ENCODE measurements at regions not wholly inside any gene's neighbourhood (a gene's known extent, or its start where the extent isn't known, plus 50 kb on each side); places are given as distances from the start of the nearest gene placed in this dataset.
"Not testable (repeated sequence)": the region's sequence is repeated elsewhere in the genome, so short reads cannot be mapped to it uniquely, and the experiment has no call there.

GRCh38 chr10:36765782-36766414 lies 359.5 kb upstream of the ANKRD30A start:
- DNase-seq (ENCODE audit: low read depth): no peak

GRCh38 chr10:36764823-36765222 lies 360.6 kb upstream of the ANKRD30A start:
- no peak for DNase-seq (ENCODE audit: low read depth)

DNA sequence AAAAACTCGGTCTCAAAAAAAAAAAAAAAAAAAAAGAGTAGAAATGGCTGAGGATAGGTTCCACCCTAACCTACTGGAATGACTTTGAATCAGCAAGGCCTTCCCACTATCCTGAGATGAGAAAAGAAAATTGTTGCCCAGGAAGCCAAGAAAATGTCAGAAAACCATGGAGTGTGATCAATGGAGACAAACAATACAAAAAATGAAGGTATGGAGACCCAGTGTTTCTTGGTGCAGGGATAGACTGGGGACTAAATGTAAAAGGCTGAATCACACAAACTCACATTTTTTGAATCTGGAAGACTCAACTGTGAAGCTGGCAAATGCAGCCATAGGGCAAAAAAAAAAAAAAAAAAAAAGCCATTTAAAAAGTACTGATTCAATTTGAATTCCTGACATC lies 364.3 kb upstream of the ANKRD30A start:
- DNase-seq (ENCODE audit: low read depth): no peak

DNA sequence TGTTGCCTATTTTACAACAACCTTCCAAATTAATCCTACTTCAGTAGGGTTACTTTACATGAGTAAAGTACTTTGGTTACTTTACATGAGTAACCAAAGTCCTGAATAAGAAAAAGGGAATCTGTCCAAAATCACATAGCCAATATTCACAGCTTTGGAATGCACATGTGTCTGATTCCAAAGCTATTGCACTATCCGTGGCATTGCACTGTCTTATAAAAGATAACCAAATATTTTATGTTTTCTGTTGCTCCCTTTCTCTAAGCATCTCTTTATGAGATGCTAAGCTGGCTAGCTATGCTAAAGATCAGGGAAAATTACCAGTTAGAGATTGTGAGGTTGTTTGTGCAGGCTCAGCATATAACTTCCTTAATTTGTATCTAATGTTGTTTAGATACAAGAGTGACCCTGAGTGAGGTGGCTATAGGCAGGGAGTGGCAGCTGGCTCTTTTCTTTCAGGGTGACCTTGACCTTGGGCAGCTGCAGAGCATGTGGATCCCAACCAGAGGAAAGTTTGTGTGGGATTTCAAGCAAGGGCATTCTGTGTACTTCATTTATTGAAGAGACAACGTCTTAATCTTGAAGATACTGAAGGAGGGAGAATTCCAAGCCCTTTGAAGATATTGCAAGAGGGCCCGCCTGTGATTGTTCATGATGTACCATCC lies 366.1 kb upstream of the ANKRD30A start:
- no peak for DNase-seq (ENCODE audit: low read depth)

DNA sequence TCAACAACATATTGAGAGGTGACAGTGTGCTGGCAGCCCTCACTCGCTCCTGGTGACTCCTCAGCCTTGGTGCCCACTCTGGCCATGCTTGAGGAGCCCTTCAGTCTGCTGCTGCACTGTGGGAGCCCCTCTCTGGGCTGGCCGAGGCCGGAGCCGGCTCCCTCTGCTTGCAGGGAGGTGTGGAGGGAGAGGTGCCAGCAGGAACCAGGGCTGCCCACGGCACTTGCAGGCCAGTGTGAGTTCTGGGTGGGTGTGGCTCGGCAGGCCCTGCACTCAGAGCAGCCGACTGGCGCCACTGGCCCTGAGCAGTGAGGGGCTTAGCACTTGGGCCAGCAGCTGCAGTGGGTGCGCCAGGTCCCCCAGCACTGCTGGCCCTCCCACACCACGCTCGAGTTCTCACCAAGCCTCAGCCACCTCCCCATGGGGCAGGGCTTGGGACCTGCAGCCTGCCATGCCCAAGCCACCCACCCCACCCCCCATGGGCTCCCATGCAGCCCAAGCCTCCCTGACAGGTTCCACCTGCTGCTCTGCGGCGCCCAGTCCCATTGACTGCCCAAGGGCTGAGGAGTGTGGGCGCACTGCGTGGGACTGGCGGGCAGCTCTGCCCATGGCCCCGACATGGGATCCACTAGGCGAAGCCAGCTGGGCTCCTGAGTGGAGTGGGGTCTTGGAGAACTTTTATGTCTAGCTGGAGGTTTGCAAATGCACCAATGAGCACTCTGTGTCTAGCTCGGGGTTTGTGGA lies 377.1 kb upstream of the ANKRD30A start:
- DNase-seq (ENCODE audit: low read depth): no peak

- DNase-seq (ENCODE audit: low read depth): no peak
Observed at GRCh38 chr10:36739884-36740445, 385.4 kb upstream of the ANKRD30A start.

- no peak for DNase-seq (ENCODE audit: low read depth)
Observed at GRCh38 chr10:36738738-36739431, 386.5 kb upstream of the ANKRD30A start.

DNA sequence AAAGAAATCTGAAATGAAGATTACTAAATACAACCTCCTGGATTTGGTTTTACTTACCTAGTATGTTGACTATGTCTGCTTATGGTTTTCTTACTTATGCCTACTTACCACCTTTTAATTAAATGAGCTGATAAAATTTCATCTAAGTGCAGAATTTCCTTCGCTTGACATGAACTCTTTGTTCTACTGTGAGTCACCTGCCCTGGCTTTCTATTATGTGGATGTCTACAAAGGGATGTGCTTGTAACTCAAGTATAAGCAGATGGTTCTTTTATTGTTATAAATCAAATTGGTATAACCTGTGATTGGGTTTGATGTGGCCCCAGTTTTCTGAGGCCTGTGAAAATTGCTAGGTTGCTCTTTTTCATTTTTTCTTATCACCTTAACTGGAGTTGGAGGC lies 389.1 kb upstream of the ANKRD30A start:
- no peak for DNase-seq (ENCODE audit: low read depth)

DNA sequence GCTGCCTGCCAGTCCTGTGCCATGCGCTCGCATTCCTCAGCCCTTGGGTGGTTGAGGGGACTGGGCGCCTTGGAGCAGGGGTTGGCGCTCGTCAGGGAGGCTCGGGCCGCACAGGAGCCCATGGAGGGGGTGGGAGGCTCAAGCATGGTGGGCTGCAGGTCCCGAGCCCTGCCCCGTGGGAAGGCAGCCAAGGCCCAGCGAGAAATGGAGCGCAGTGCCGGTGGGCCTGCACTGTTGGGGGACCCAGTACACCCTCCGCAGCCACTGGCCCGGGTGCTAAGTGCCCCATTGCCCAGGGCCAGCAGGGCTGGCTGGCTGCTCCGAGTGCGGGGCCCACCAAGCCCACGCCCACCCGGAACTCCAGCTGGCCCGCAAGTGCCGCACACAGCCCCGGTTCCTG lies 390.8 kb upstream of the ANKRD30A start:
- DNase-seq (ENCODE audit: low read depth): not testable (repeated sequence)

DNA sequence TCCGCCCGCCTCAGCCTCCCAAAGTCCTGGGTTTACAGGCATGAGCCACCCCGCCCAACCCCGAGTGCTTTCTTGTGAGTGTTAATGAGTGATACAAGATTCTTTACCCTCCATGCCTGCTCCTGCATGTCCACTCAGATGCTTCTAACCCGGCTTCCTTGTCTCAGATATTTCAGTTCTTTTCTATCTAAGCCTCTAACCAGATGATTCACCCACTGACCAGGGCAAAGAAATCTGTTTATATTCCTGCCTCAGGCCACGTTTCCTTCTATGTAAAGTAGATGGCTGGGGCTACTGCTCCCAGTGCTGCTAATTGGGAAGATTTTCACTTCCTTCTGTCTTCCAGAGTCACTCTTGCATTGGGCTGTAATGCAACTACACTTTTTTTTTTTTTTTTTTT lies 395.1 kb upstream of the ANKRD30A start:
- no peak for DNase-seq (ENCODE audit: low read depth)

GRCh38 chr10:36728626-36729025 lies 396.8 kb upstream of the ANKRD30A start:
- DNase-seq (ENCODE audit: low read depth): no peak

DNA sequence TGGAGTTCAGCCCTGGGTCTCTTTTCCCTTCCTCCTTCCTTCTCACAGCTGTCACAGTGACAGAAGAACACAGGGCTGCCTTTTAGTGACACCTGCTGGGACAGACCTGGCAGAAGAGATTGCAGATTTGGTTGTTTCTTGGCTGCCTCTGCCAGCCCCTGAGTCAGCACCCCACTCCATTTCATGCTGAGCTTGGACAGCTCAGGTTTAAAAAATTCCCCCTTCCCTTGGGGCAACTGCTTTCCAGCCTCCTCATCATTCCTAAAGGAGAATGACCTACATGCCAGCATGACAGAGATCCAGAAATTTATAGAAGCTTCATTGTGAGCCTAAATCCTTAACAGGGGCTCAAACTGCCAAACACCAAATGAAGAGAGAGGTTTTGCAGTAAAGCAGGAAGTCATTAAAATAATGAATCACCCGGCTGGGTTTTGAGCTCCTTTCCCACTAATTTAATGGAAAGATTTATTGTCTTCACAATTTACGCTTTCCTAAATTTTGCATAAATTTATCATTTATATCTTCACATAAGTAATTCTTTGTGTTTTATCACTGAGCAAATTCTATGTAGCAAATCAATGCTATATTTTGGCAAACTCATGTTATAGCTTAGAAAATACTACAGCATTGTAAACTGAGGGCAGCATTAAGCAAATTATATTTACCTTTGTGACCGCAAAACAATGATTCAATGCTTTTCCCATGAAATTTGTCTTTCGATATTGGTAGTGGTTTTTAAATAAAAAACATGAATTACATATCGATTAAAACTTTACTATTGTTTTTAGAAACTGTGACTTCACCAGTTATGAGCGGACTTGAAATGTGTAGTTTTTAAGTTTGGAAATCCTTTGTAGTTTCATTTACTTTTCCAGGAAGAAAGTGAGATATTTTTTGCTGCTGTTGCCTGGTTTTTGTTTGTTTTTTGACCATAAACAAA lies 399.5 kb upstream of the ANKRD30A start:
- DNase-seq (ENCODE audit: low read depth): no peak

- no peak for DNase-seq (ENCODE audit: low read depth)
Observed at GRCh38 chr10:36722777-36723176, 402.6 kb upstream of the ANKRD30A start.

- DNase-seq (ENCODE audit: low read depth): no peak
Observed at GRCh38 chr10:36721871-36722270, 403.5 kb upstream of the ANKRD30A start.

DNA sequence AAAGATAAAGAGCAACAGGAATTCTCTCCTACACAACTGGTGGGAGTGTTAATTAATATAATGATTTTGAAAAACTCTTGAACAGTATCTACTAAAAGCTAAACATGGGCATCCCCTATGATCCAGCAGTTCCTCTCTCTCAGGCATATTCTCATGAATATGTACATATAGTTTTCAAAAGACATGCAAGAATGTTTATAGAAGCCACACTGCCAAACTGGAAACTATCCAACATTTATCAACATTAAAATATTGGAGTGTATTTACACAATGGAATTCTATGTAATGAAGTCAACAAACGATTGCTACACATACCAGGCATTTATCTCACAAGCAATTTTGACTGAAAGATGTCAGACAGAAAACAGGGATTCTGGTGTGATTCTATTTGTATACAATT lies 404.5 kb upstream of the ANKRD30A start:
- DNase-seq (ENCODE audit: low read depth): no peak

DNA sequence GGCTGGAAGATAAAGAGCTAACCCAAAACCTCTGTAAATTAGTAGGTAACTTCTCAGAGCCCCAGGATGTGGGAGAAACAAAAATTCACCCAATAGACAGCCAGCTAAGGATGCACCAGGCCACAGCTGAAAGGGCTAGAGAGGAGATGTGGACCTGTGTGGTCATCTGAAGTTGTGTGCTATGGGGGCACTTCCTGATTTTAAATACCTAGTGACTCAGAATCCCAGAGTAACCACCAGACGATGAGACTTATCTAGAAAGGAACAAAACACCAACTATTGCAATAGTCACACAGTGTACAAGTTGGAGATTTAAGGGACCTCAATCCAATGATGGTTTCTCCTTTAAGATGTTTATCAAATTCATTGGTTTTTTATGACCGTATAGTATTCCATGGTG lies 408.3 kb upstream of the ANKRD30A start:
- DNase-seq (ENCODE audit: low read depth): no peak

- no peak for DNase-seq (ENCODE audit: low read depth)
Observed at GRCh38 chr10:36716291-36716690, 409.1 kb upstream of the ANKRD30A start.

DNA sequence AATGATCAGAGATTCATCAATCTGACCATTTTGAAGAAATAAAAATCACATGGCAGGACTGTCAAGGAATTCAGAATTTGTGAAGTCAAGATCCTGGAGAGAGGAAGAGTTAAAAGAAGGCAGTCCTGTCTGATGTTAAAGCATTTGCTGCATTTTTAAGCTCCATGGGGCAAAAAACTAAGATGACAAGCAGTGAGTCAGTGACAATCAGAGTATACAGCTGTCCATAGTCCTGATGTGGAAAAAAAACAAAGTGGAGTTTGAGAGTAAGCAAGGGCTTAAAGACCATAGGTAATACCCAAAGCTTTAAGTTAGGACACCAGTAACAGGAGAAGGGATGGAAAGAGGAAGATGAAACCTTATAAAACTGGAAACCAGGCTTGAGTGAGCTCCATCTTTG lies 412.7 kb upstream of the ANKRD30A start:
- DNase-seq (ENCODE audit: low read depth): no peak

DNA sequence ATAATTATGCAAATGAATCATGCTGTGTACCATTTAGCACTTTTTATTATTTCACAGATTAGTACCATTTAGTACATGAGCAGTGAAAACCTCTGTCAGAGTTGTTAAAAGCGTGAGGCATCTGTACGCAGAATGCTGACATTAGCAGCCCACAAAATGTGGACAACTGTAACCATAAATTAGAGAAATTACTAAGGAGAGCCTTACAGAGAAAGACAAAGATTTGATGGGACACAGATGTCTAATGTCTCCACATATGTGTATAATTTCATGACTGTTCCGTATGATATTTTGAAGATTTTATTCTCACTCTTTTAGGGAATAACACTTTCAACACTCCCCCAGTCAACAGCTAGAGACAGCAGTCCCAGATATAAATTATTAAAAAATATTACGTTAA lies 414.0 kb upstream of the ANKRD30A start:
- DNase-seq (ENCODE audit: low read depth): no peak

- DNase-seq (ENCODE audit: low read depth): no peak
Observed at GRCh38 chr10:36704124-36704523, 421.3 kb upstream of the ANKRD30A start.

DNA sequence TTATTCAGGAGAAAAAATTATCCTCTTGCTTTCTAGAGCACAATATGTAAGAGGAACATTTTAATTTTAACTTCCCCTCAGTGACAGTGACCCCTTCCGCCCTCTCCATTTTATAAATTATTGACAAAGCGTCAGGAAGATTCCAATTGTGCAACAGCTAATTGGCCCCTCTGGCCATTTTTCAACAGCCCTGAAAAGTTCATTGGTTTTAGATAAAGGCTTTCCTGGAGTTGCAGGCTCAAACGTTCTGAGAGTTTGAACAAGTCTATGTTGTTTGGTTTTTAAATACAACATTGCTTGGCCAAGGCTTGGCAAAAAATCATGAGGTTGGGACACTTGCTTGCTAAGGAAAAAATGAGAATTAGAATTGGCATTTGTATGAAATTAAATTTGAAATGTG lies 422.2 kb upstream of the ANKRD30A start:
- no peak for DNase-seq (ENCODE audit: low read depth)

All from stimulated activated CD8-positive, alpha-beta memory T cell treated with anti-CD3 and anti-CD28 coated beads, Interleukin-12 subunit alpha, Interleukin-12 subunit beta, amount 100 ng/mL, for 1 hour (primary cell).